Stimulated activated effector memory CD8-positive, alpha-beta T cell treated with anti-CD3 and anti-CD28 coated beads, Interleukin-12 subunit alpha, Interleukin-12 subunit beta, amount 100 ng/mL, for 72 hours (primary cell): ENCODE measurements at regions not wholly inside any gene's neighbourhood (a gene's known extent, or its start where the extent isn't known, plus 50 kb on each side); places are given as distances from the start of the nearest gene placed in this dataset.
A peak's percentile ranks its signal among the peaks of the same experiment; 100 is the strongest.

Source experiments
- ATAC-seq: fragments of 150-1000 bp; cut with Tn5 transposase; 2 replicates; pipeline ENCODE4 v1.10.0; 2021
- DNase-seq, 2 donors: peaks; one replicate each; pipeline ENCODE4 v3.0.0; 2021 to 2022; ENCODE audit warnings: low spot score in 2 of 2
- H3K27ac Mint-ChIP-seq: one replicate; pipeline ENCODE4 v1.8.0; 2022; ENCODE audit warnings: mild to moderate bottlenecking, mixed read lengths
- H3K36me3 Mint-ChIP-seq: one replicate; pipeline ENCODE4 v1.8.0; 2022; ENCODE audit warnings: mild to moderate bottlenecking, mixed read lengths
- H3K4me1 Mint-ChIP-seq: one replicate; pipeline ENCODE4 v1.8.0; 2022; ENCODE audit warnings: mixed read lengths
- H3K4me3 Mint-ChIP-seq: one replicate; pipeline ENCODE4 v1.8.0; 2022; ENCODE audit warnings: mild to moderate bottlenecking, mixed read lengths
- H3K9me3 Mint-ChIP-seq: one replicate; pipeline ENCODE4 v1.8.0; 2022; ENCODE audit warnings: mixed read lengths

- H3K36me3 Mint-ChIP-seq, result no peaks in the 10 kb centered on the region
Measured at GRCh38 chr11:116230438-116230837, 542.3 kb downstream of the BUD13 start.

GRCh38 chr11:116229236-116229970 lies 543.4 kb downstream of the BUD13 start:
- Mint-ChIP-seq H3K4me3 (no peak overlapping the region), H3K9me3 (no peaks in the 10 kb centered on the region), H3K36me3 (no peaks in the 10 kb centered on the region), H3K4me1 (no peaks in the 10 kb centered on the region), H3K27ac (no peak overlapping the region)
- DNase-seq (no peak), ATAC-seq (no peak)

More at GRCh38 chr11:116230438-116230837, 542.3 kb downstream of the BUD13 start:
- Mint-ChIP-seq H3K4me3 (no peak overlapping the region), H3K27ac (no peak overlapping the region), H3K4me1 (no peaks in the 10 kb centered on the region), H3K9me3 (no peaks in the 10 kb centered on the region)
- ATAC-seq (no peak), DNase-seq (no peak)

- Mint-ChIP-seq H3K36me3 (no peaks in the 10 kb centered on the region), H3K4me1 (no peaks in the 10 kb centered on the region), H3K4me3 (no peak overlapping the region), H3K9me3 (no peaks in the 10 kb centered on the region), H3K27ac (no peak overlapping the region)
- ATAC-seq (no peak), DNase-seq (no peak)
Measured at GRCh38 chr11:116226731-116227130, 546.1 kb downstream of the BUD13 start.

GRCh38 chr11:116225784-116226585 lies 546.8 kb downstream of the BUD13 start:
- Mint-ChIP-seq H3K4me1 (no peaks in the 10 kb centered on the region), H3K36me3 (no peaks in the 10 kb centered on the region), H3K9me3 (no peaks in the 10 kb centered on the region), H3K4me3 (no peak overlapping the region), H3K27ac (no peak overlapping the region)
- no peak for DNase-seq
- ATAC-seq, result no peak

- H3K9me3 Mint-ChIP-seq, result no peaks in the 10 kb centered on the region
- H3K4me3 Mint-ChIP-seq, result no peak overlapping the region
- DNase-seq (no peak), ATAC-seq (no peak)
- H3K27ac Mint-ChIP-seq, result no peak overlapping the region
- no peaks in the 10 kb centered on the region for H3K36me3 Mint-ChIP-seq
- H3K4me1 Mint-ChIP-seq, result no peaks in the 10 kb centered on the region
Measured at GRCh38 chr11:116225236-116225635, 547.6 kb downstream of the BUD13 start.

GRCh38 chr11:116224889-116225200 lies 547.9 kb downstream of the BUD13 start:
- no peak overlapping the region for H3K4me3 Mint-ChIP-seq
- no peaks in the 10 kb centered on the region for H3K9me3 Mint-ChIP-seq
- H3K27ac Mint-ChIP-seq, result no peak overlapping the region
- H3K36me3 Mint-ChIP-seq, result no peaks in the 10 kb centered on the region
- H3K4me1 Mint-ChIP-seq, result no peaks in the 10 kb centered on the region
- no peak for DNase-seq
- ATAC-seq, result no peak

GRCh38 chr11:116224154-116224888 lies 548.5 kb downstream of the BUD13 start:
- H3K4me1 Mint-ChIP-seq, result no peaks in the 10 kb centered on the region
- DNase-seq, result peak; percentile 12 to 61
- ATAC-seq, result peak; percentile 53
- H3K4me3 Mint-ChIP-seq, result no peak overlapping the region
- no peak overlapping the region for H3K27ac Mint-ChIP-seq
- no peaks in the 10 kb centered on the region for H3K9me3 Mint-ChIP-seq
- no peaks in the 10 kb centered on the region for H3K36me3 Mint-ChIP-seq

GRCh38 chr11:116221351-116221750 lies 551.4 kb downstream of the BUD13 start:
- DNase-seq, result no peak
- H3K36me3 Mint-ChIP-seq, result no peaks in the 10 kb centered on the region
- H3K27ac Mint-ChIP-seq, result no peak overlapping the region
- H3K9me3 Mint-ChIP-seq, result no peaks in the 10 kb centered on the region
- no peak for ATAC-seq
- no peak overlapping the region for H3K4me3 Mint-ChIP-seq
- no peaks in the 10 kb centered on the region for H3K4me1 Mint-ChIP-seq

- H3K27ac Mint-ChIP-seq, result no peak overlapping the region
- no peaks in the 10 kb centered on the region for H3K36me3 Mint-ChIP-seq
- no peaks in the 10 kb centered on the region for H3K9me3 Mint-ChIP-seq
- H3K4me1 Mint-ChIP-seq, result no peaks in the 10 kb centered on the region
- DNase-seq (no peak), ATAC-seq (no peak)
- H3K4me3 Mint-ChIP-seq, result no peak overlapping the region
Measured at GRCh38 chr11:116219171-116219635, 553.6 kb downstream of the BUD13 start.

GRCh38 chr11:116217441-116217840 lies 555.3 kb downstream of the BUD13 start:
- no peak for DNase-seq
- H3K4me1 Mint-ChIP-seq, result no peaks in the 10 kb centered on the region
- H3K36me3 Mint-ChIP-seq, result no peaks in the 10 kb centered on the region
- no peaks in the 10 kb centered on the region for H3K9me3 Mint-ChIP-seq
- H3K27ac Mint-ChIP-seq, result no peak overlapping the region
- no peak overlapping the region for H3K4me3 Mint-ChIP-seq
- no peak for ATAC-seq

GRCh38 chr11:116217006-116217405 lies 555.8 kb downstream of the BUD13 start:
- H3K36me3 Mint-ChIP-seq, result no peaks in the 10 kb centered on the region
- no peak overlapping the region for H3K4me3 Mint-ChIP-seq
- ATAC-seq (no peak), DNase-seq (no peak)
- no peaks in the 10 kb centered on the region for H3K9me3 Mint-ChIP-seq
- H3K27ac Mint-ChIP-seq, result no peak overlapping the region
- H3K4me1 Mint-ChIP-seq, result no peaks in the 10 kb centered on the region

GRCh38 chr11:116215471-116216113 lies 557.2 kb downstream of the BUD13 start:
- ATAC-seq (no peak), DNase-seq (no peak)
- Mint-ChIP-seq H3K4me3 (no peak overlapping the region), H3K4me1 (no peaks in the 10 kb centered on the region), H3K27ac (no peak overlapping the region), H3K36me3 (no peaks in the 10 kb centered on the region), H3K9me3 (no peaks in the 10 kb centered on the region)

GRCh38 chr11:116211147-116211546 lies 561.6 kb downstream of the BUD13 start:
- Mint-ChIP-seq H3K4me1 (no peaks in the 10 kb centered on the region), H3K27ac (no peak overlapping the region), H3K9me3 (no peaks in the 10 kb centered on the region), H3K36me3 (no peaks in the 10 kb centered on the region), H3K4me3 (no peak overlapping the region)
- DNase-seq (no peak), ATAC-seq (no peak)

GRCh38 chr11:116210663-116211062 lies 562.1 kb downstream of the BUD13 start:
- Mint-ChIP-seq H3K4me3 (no peak overlapping the region), H3K27ac (no peak overlapping the region), H3K9me3 (no peaks in the 10 kb centered on the region), H3K4me1 (no peaks in the 10 kb centered on the region), H3K36me3 (no peaks in the 10 kb centered on the region)
- ATAC-seq, result no peak
- DNase-seq, result no peak

GRCh38 chr11:116209255-116209654 lies 563.5 kb downstream of the BUD13 start:
- DNase-seq, result no peak
- no peaks in the 10 kb centered on the region for H3K36me3 Mint-ChIP-seq
- H3K27ac Mint-ChIP-seq, result no peak overlapping the region
- ATAC-seq, result no peak
- H3K9me3 Mint-ChIP-seq, result no peaks in the 10 kb centered on the region
- no peaks in the 10 kb centered on the region for H3K4me1 Mint-ChIP-seq
- no peak overlapping the region for H3K4me3 Mint-ChIP-seq
